ENCODE measurements at regions not wholly inside any gene's neighbourhood (a gene's known extent, or its start where the extent isn't known, plus 50 kb on each side); places are given as distances from the start of the nearest gene placed in this dataset.

DNA sequence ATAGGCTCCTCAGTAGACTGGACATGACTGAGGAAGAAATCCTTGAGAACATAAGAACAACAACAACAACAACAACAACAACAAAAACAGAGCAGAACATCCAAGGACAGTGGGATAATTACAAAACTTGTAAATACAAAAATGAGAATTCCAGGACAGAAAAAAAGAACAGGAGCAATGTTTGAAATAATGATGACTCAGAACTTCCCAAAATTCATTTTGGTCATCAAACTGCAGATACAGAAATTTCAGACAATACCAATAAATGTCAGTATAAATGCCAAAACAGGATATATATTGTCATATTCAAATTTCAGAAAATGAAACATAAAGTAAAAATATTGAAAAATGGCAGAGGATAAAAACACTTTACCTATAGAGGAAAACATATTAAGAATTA is 259.0 kb downstream of the TRIM36 start:
- TF ChIP-seq POLR2A (IDR thresholded peaks at IDR 0.05), result no peak
- TF ChIP-seq, protein P1, sequence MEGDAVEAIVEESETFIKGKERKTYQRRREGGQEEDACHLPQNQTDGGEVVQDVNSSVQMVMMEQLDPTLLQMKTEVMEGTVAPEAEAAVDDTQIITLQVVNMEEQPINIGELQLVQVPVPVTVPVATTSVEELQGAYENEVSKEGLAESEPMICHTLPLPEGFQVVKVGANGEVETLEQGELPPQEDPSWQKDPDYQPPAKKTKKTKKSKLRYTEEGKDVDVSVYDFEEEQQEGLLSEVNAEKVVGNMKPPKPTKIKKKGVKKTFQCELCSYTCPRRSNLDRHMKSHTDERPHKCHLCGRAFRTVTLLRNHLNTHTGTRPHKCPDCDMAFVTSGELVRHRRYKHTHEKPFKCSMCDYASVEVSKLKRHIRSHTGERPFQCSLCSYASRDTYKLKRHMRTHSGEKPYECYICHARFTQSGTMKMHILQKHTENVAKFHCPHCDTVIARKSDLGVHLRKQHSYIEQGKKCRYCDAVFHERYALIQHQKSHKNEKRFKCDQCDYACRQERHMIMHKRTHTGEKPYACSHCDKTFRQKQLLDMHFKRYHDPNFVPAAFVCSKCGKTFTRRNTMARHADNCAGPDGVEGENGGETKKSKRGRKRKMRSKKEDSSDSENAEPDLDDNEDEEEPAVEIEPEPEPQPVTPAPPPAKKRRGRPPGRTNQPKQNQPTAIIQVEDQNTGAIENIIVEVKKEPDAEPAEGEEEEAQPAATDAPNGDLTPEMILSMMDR (IDR thresholded peaks at IDR 0.05), result no peak
